ENCODE measurements at regions not wholly inside any gene's neighbourhood (a gene's known extent, or its start where the extent isn't known, plus 50 kb on each side); places are given as distances from the start of the nearest gene placed in this dataset.

- TF ChIP-seq SIN3A (IDR thresholded peaks at IDR 0.05; ENCODE audit: borderline replicate concordance, low read depth, low read length) (no peak), SMARCE1 (IDR thresholded peaks at IDR 0.05; ENCODE audit: borderline replicate concordance) (no peak), RAD21 (CRISPR knock-in tag; IDR thresholded peaks at IDR 0.05) (no peak), ZNF563 (CRISPR knock-in tag; IDR thresholded peaks at IDR 0.05) (no peak), ZSCAN20 (CRISPR knock-in tag; IDR thresholded peaks at IDR 0.05; ENCODE audit: borderline replicate concordance) (no peak), ZNF354B (CRISPR knock-in tag; IDR thresholded peaks at IDR 0.05) (no peak), ZNF205 (CRISPR knock-in tag; IDR thresholded peaks at IDR 0.05) (no peak), ZNF501 (CRISPR knock-in tag; IDR thresholded peaks at IDR 0.05) (no peak), DBP (CRISPR knock-in tag; IDR thresholded peaks at IDR 0.05; ENCODE audit: not compliant biosample characterization) (no peak)
These were observed 441.5 kb downstream of the HTR1B start for GRCh38 chr6:77021778-77022177.

Data from HepG2 (cell line).